IMR-90 (cell line): ENCODE measurements at regions not wholly inside any gene's neighbourhood (a gene's known extent, or its start where the extent isn't known, plus 50 kb on each side); places are given as distances from the start of the nearest gene placed in this dataset.

ENCODE experiments used
- ATAC-seq: fragments of 200-7000 bp; cut with Tn5 transposase; 2 replicates; pipeline ENCODE4 v1.9.1; 2020; ENCODE audit warnings: low read depth, mild to moderate bottlenecking, moderate library complexity
- BruUV-seq: library from RNA; stranded (reverse); fragments of 400-500 nt; replicated peaks from 2 replicates; lab custom pipeline; 2021; lab: Mats Ljungman, UMichigan
- CTCF ChIA-PET: fragments of 300-600 bp; formaldehyde crosslinking; extraction: SDS; loops from one replicate; lab custom pipeline; 2021; ENCODE audit warnings: antibody characterized with exemption; lab: Yijun Ruan, JAX
- POLR2A ChIA-PET: fragments of 300-600 bp; sonication (Branson Sonifier 250); formaldehyde crosslinking; loops from one replicate; lab custom pipeline; 2022; ENCODE audit warnings: antibody characterized with exemption; ENCODE audit not compliant: unreplicated experiment; lab: Charles Lee
- DNase-seq: peaks from one replicate; pipeline ENCODE4 v3.0.0; 2013
- H2AFZ ChIP-seq: replicated peaks from 2 replicates; pipeline ENCODE3; 2013; ENCODE audit warnings: low read length, mild to moderate bottlenecking; ENCODE audit not compliant: poor library complexity
- H2AK5ac ChIP-seq: 2 replicates; pipeline ENCODE4 v1.6.1; 2013; ENCODE audit warnings: low read depth, low read length, inconsistent platforms
- H2AK9ac ChIP-seq: replicated peaks from 2 replicates; pipeline ENCODE3; 2013; ENCODE audit warnings: mild to moderate bottlenecking, low read depth, low read length, moderate library complexity; ENCODE audit not compliant: poor library complexity
- H2BK120ac ChIP-seq: 2 replicates; pipeline ENCODE4 v1.6.1; 2013; ENCODE audit warnings: low read depth, low read length, inconsistent platforms
- H2BK15ac ChIP-seq: 3 replicates; pipeline ENCODE4 v1.6.1; 2013; ENCODE audit warnings: low read depth, low read length, inconsistent platforms
- H2BK20ac ChIP-seq: 2 replicates; pipeline ENCODE4 v1.6.1; 2013; ENCODE audit warnings: low read depth, mild to moderate bottlenecking, inconsistent platforms, low read length, moderate library complexity
- H2BK5ac ChIP-seq: 2 replicates; pipeline ENCODE4 v1.6.1; 2013; ENCODE audit warnings: mild to moderate bottlenecking, low read depth, low read length, inconsistent platforms; ENCODE audit not compliant: poor library complexity, severe bottlenecking
- H3K14ac ChIP-seq: replicated peaks from 2 replicates; pipeline ENCODE4 v1.6.1; 2013; ENCODE audit warnings: low read depth, low read length, inconsistent platforms
- H3K18ac ChIP-seq: 2 replicates; pipeline ENCODE4 v1.6.1; 2013; ENCODE audit warnings: low read depth, low read length, control low read depth
- H3K23ac ChIP-seq: 2 replicates; pipeline ENCODE4 v1.6.1; 2013; ENCODE audit warnings: low read depth, low read length, inconsistent platforms
- H3K27ac ChIP-seq: 2 replicates; pipeline ENCODE4 v1.5.1; 2013; ENCODE audit warnings: mild to moderate bottlenecking, control low read depth, low read length; ENCODE audit not compliant: insufficient read depth
- H3K27me3 ChIP-seq: 2 replicates; pipeline ENCODE4 v1.6.1; 2013; ENCODE audit warnings: low read length; ENCODE audit not compliant: control insufficient read depth, insufficient read depth
- H3K36me3 ChIP-seq: 2 replicates; pipeline ENCODE4 v1.6.1; 2013; ENCODE audit warnings: low read length, mixed read lengths; ENCODE audit not compliant: control insufficient read depth, insufficient read depth
- H3K4ac ChIP-seq: 2 replicates; pipeline ENCODE4 v1.6.1; 2013; ENCODE audit warnings: low read depth, low read length, inconsistent platforms
- H3K4me1 ChIP-seq: 2 replicates; pipeline ENCODE4 v1.6.1; 2013; ENCODE audit warnings: low read length, mixed read lengths; ENCODE audit not compliant: control insufficient read depth, insufficient read depth
- H3K4me2 ChIP-seq: 2 replicates; pipeline ENCODE4 v1.6.1; 2013; ENCODE audit warnings: low read depth, mild to moderate bottlenecking, control low read depth, low read length, moderate library complexity
- H3K4me3 ChIP-seq: 2 replicates; pipeline ENCODE4 v1.5.1; 2013; ENCODE audit warnings: low read depth, mild to moderate bottlenecking, control low read depth, low read length, moderate library complexity; ENCODE audit not compliant: insufficient read depth
- H3K56ac ChIP-seq: 2 replicates; pipeline ENCODE4 v1.6.1; 2013; ENCODE audit warnings: low read length, inconsistent platforms; ENCODE audit not compliant: insufficient read depth; ENCODE audit errors: extremely low read depth
- H3K79me1 ChIP-seq, 2 experiments: 2 replicates each; pipeline ENCODE4 v1.6.1; 2013; ENCODE audit warnings: low read length in 2 of 2, inconsistent platforms in 1 of 2, low read depth in 1 of 2
- H3K9ac ChIP-seq: 2 replicates; pipeline ENCODE4 v1.6.1; 2013; ENCODE audit warnings: low read depth, low read length, control low read depth
- H3K9me1 ChIP-seq: 2 replicates; pipeline ENCODE4 v1.6.1; 2013; ENCODE audit warnings: low read length, inconsistent platforms; ENCODE audit not compliant: insufficient read depth
- H3K9me3 ChIP-seq: 2 replicates; pipeline ENCODE4 v1.6.1; 2013; ENCODE audit warnings: low read length; ENCODE audit not compliant: control insufficient read depth, insufficient read depth
- H4K20me1 ChIP-seq: 2 replicates; pipeline ENCODE4 v1.6.1; 2013; ENCODE audit warnings: low read length, inconsistent platforms; ENCODE audit not compliant: insufficient read depth
- H4K5ac ChIP-seq: 2 replicates; pipeline ENCODE4 v1.6.1; 2013; ENCODE audit warnings: mild to moderate bottlenecking, low read depth, low read length, control low read depth
- H4K8ac ChIP-seq, 2 experiments: 2 replicates each; pipeline ENCODE4 v1.6.1; 2013; ENCODE audit warnings: low read depth in 2 of 2, low read length in 2 of 2, control low read depth in 1 of 2, inconsistent platforms in 1 of 2
- H4K91ac ChIP-seq: 2 replicates; pipeline ENCODE4 v1.6.1; 2013; ENCODE audit warnings: low read depth, low read length, inconsistent platforms; ENCODE audit not compliant: insufficient read depth
- BHLHE40 ChIP-seq: fragments of 150-350 bp; IDR thresholded peaks from 2 replicates; pipeline ENCODE4 v1.6.1; 2016; ENCODE audit warnings: mild to moderate bottlenecking, low read depth, low read length
- CEBPB ChIP-seq: IDR thresholded peaks from 2 replicates; pipeline ENCODE4 v1.6.1; 2012; ENCODE audit warnings: low read depth, low read length, improper control_type of control experiment
- MAFK ChIP-seq: IDR thresholded peaks from 2 replicates; pipeline ENCODE4 v1.6.1; 2012; ENCODE audit warnings: low read depth, low read length, improper control_type of control experiment
- NFE2L2 ChIP-seq: fragments of 150-350 bp; IDR thresholded peaks from 2 replicates; pipeline ENCODE4 v1.6.1; 2016; ENCODE audit warnings: low read depth, mild to moderate bottlenecking, low read length
- WGBS, 2 experiments: methylation state at CpG; one replicate each; pipeline versions ENCODE4 v1.1.5 to v1.1.7; 2013; ENCODE audit warnings: missing lambda C conversion rate in 2 of 2; ENCODE audit not compliant: insufficient read length in 1 of 2; ENCODE audit errors: extremely low coverage in 2 of 2; 5-methylcytosine and 5-hydroxymethylcytosine counted together
- dilution Hi-C: fragments of 300-500 bp; cut with HindIII; formaldehyde crosslinking; loops from one replicate; pipeline ENCODE4 v1.14.3; 2018; ENCODE audit warnings: low sequenced_read_pairs; ENCODE audit not compliant: unreplicated experiment
- in situ Hi-C: fragments of 300-500 bp; cut with MboI; formaldehyde crosslinking; loops from 3 replicates; pipeline ENCODE4 v1.14.3; 2019; ENCODE audit warnings: low sequenced_read_pairs, inconsistent platforms, mixed read lengths
- intact Hi-C: fragments of 100-400 bp; cut with micrococcal nuclease; formaldehyde crosslinking; loops from 2 replicates; pipeline ENCODE4 v1.10.0; 2022

- in situ Hi-C loops = loop anchor here (25.0 kb wide), 1 partner anchor 861 kb away; no protein-coding TSS in a partner anchor
These were observed 201.1 kb downstream of the SPP2 start for GRCh38 chr2:234251326-234252271.

More at GRCh38 chr2:234251326-234252271, 201.1 kb downstream of the SPP2 start:
- H3K9ac ChIP-seq = no peak overlapping the region
- CTCF ChIA-PET = no interaction called here
- peaks cover 8% of the 10 kb centered on the region for H3K9me1 ChIP-seq
- H4K91ac ChIP-seq = no peak overlapping the region
- no TSS peak for BruUV-seq
- dilution Hi-C loops = no loop called here
- peak overlapping the region; percentile 58 for H2AFZ ChIP-seq
- no peaks in the 10 kb centered on the region for H3K27me3 ChIP-seq
- H2BK120ac ChIP-seq = peak overlapping the region; percentile 59; the same call in 1 of the 2 replicates
- peak overlapping the region; percentile 26 for H3K4ac ChIP-seq
- no peak overlapping the region for H3K4me2 ChIP-seq
- H4K8ac ChIP-seq = peak overlapping the region in 1 of 2 experiments; percentile 33; a peak in 2 of 4 replicates
- H3K14ac ChIP-seq = peak overlapping the region; percentile 5
- no peak overlapping the region for H3K4me3 ChIP-seq
- DNase-seq (peak; percentile 98), ATAC-seq (peak; percentile 79)
- H4K20me1 ChIP-seq = peaks cover 3% of the 10 kb centered on the region
- H2BK20ac ChIP-seq = peak overlapping the region; percentile 56; the same call in 1 of the 2 replicates
- POLR2A ChIA-PET = interaction anchor here (0.5 kb wide), 1 partner anchor 1399 kb away, joined by 4 read pairs; no protein-coding TSS in a partner anchor
- WGBS, 2 experiments = 77% methylated on average over 5 of the region's 8 CpGs; no CpG with 5 or more reads in 1 of the 2 experiments
- H4K5ac ChIP-seq = no peak overlapping the region
- no peaks in the 10 kb centered on the region for H3K9me3 ChIP-seq
- intact Hi-C loops = loop anchor here (10.0 kb wide), 1 partner anchor 277 kb away; no protein-coding TSS in a partner anchor
- H3K27ac ChIP-seq = no peak overlapping the region
- peak overlapping the region; percentile 46; the same call in 2 of the 3 replicates for H2BK15ac ChIP-seq
- no peak overlapping the region; the same call in 1 of the 2 replicates for H3K18ac ChIP-seq
- H2BK5ac ChIP-seq = peak overlapping the region; percentile 4
- H3K36me3 ChIP-seq = no peaks in the 10 kb centered on the region
- peak overlapping the region; percentile 65 for H2AK9ac ChIP-seq
- H3K79me1 ChIP-seq = no peaks in the 10 kb centered on the region
- no peak overlapping the region for H3K56ac ChIP-seq
- peaks cover 15% of the 10 kb centered on the region for H3K4me1 ChIP-seq
- no peak overlapping the region for H3K23ac ChIP-seq
- TF ChIP-seq CEBPB = peak; percentile 20; the same call in 1 of the 2 replicates
- no peak for TF ChIP-seq NFE2L2
- no peak for TF ChIP-seq MAFK
- peak; percentile 76 for TF ChIP-seq BHLHE40
- H2AK5ac ChIP-seq = peak overlapping the region; percentile 66
